ENCODE measurements at regions not wholly inside any gene's neighbourhood (a gene's known extent, or its start where the extent isn't known, plus 50 kb on each side); places are given as distances from the start of the nearest gene placed in this dataset.

DNA sequence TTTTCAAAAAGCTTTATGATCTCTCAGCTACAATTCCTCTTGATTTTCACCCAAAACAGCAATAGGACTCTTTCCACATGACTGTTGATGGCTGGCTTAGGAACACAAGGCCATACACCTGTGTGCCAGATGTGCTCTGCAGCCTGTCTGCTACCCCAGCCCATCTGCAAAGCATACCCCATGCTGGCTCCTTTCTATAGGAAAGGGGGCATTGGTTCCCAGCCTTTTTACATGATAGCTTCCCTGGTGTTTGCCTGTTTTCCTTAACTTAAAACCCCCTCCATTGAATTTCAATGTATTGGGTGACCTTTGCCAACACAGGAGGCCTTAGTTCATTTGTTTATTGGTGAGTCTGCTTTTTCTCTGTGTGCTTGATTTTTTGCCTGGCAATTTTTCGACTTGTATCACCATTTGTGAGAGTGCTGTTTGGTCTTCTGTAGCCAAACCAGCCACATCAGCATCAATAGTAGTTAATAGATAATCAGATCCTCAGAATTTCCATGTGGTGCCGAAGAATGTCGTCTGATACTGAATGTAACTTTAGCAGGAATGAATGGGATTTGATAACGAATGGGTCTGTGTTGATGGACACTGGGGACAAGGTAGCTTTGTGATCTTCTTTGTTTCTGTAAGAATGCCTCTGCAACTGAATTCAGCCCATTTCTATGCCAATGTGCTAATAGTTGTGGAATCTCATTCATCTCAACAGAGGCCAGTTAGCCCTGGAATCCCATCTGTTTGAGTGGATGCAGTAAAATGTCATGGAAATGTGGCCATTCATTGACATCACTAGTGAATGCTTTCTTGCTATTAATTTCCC lies 272.2 kb upstream of the RARB start (continued):
- TF ChIP-seq CREB1 (IDR thresholded peaks at IDR 0.05), result peak; percentile 31; the same call in 1 of the 2 replicates
- peak; percentile 57; the same call in 1 of the 2 replicates for TF ChIP-seq POLR2AphosphoS5 (IDR thresholded peaks at IDR 0.05; ENCODE audit: low read depth, low read length)
- TF ChIP-seq NANOG (IDR thresholded peaks at IDR 0.05; ENCODE audit: insufficient read depth, low read depth, low read length, poor library complexity, severe bottlenecking), result peak; percentile 78
- no peak for TF ChIP-seq SUZ12 (IDR thresholded peaks at IDR 0.05; ENCODE audit: low read length)
- TF ChIP-seq POLR2A (IDR thresholded peaks at IDR 0.05; ENCODE audit: control extremely low read depth in 1 of 2, low read depth in 2 of 2, low read length in 2 of 2), result peak in 1 of 2 experiments; percentile 41; a peak in 2 of 3 replicates
- no peak for TF ChIP-seq GTF2F1 (IDR thresholded peaks at IDR 0.05; ENCODE audit: borderline replicate concordance, low read depth, low read length)
- TF ChIP-seq, protein P1, sequence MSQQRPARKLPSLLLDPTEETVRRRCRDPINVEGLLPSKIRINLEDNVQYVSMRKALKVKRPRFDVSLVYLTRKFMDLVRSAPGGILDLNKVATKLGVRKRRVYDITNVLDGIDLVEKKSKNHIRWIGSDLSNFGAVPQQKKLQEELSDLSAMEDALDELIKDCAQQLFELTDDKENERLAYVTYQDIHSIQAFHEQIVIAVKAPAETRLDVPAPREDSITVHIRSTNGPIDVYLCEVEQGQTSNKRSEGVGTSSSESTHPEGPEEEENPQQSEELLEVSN (IDR thresholded peaks at IDR 0.05), result no peak
- TF ChIP-seq SIN3A (conservative IDR thresholded peaks at IDR 0.05 in 1 of 2, IDR thresholded peaks at IDR 0.05 in 1 of 2; ENCODE audit: low read depth in 1 of 2, low read length in 2 of 2), result peak; percentile 13 to 65; a peak in 1 of 4 replicates
- peak; percentile 92 for TF ChIP-seq TEAD4 (IDR thresholded peaks at IDR 0.05; ENCODE audit: low read depth, low read length)
- TF ChIP-seq TCF12 (IDR thresholded peaks at IDR 0.05; ENCODE audit: low read depth, low read length), result peak; percentile 100
- TF ChIP-seq EZH2 (IDR thresholded peaks at IDR 0.05; ENCODE audit: low read depth, low read length, severe bottlenecking), result no peak
- TF ChIP-seq, protein P2, sequence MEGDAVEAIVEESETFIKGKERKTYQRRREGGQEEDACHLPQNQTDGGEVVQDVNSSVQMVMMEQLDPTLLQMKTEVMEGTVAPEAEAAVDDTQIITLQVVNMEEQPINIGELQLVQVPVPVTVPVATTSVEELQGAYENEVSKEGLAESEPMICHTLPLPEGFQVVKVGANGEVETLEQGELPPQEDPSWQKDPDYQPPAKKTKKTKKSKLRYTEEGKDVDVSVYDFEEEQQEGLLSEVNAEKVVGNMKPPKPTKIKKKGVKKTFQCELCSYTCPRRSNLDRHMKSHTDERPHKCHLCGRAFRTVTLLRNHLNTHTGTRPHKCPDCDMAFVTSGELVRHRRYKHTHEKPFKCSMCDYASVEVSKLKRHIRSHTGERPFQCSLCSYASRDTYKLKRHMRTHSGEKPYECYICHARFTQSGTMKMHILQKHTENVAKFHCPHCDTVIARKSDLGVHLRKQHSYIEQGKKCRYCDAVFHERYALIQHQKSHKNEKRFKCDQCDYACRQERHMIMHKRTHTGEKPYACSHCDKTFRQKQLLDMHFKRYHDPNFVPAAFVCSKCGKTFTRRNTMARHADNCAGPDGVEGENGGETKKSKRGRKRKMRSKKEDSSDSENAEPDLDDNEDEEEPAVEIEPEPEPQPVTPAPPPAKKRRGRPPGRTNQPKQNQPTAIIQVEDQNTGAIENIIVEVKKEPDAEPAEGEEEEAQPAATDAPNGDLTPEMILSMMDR (IDR thresholded peaks at IDR 0.05; ENCODE audit: control extremely low read depth in 1 of 3, insufficient read depth in 1 of 3, low read depth in 1 of 3, low read length in 3 of 3), result no peak

All from H1 (cell line).